HepG2 (cell line): ENCODE measurements at regions not wholly inside any gene's neighbourhood (a gene's known extent, or its start where the extent isn't known, plus 50 kb on each side); places are given as distances from the start of the nearest gene placed in this dataset.

ENCODE experiments used
- ATAC-seq: fragments of 200-7000 bp; cut with Tn5 transposase; 3 replicates; pipeline ENCODE4 v1.9.1; 2020; ENCODE audit warnings: mild to moderate bottlenecking, moderate library complexity
- BruUV-seq: library from RNA; stranded (reverse); fragments of 400-500 nt; replicated peaks from 2 replicates; lab custom pipeline; 2021; lab: Mats Ljungman, UMichigan
- CTCF ChIA-PET: fragments of 300-600 bp; formaldehyde crosslinking; extraction: SDS; loops from one replicate; lab custom pipeline; 2021; ENCODE audit warnings: low total read pairs, inconsistent platforms, low intra/inter-chr PET ratio; lab: Yijun Ruan, JAX
- POLR2A ChIA-PET: fragments of 350-600 bp; sonication (Branson Sonifier 250); formaldehyde crosslinking; loops from one replicate; lab custom pipeline; 2020; ENCODE audit warnings: antibody characterized with exemption, inconsistent platforms; lab: Yijun Ruan, JAX
- DNase-seq: peaks from one replicate; pipeline ENCODE4 v3.0.0-alpha.2; 2015; ENCODE audit warnings: low spot score
- FAIRE-seq: peaks from 3 replicates; lab custom pipeline; 2011; peaks lifted over from hg19 to GRCh38; lab: Jason Lieb, UNC
- H2AFZ ChIP-seq: one replicate; pipeline ENCODE4 v1.6.1; 2011; ENCODE audit warnings: low read length, inconsistent platforms
- H3K27ac ChIP-seq: fragments of 300-600 bp; 3 replicates; pipeline ENCODE4 v1.8.0; 2011; ENCODE audit warnings: mixed run types, mild to moderate bottlenecking, mixed read lengths, low read length, inconsistent platforms; ENCODE audit not compliant: insufficient read depth; ENCODE audit errors: extremely low read length
- H3K27me3 ChIP-seq, 2 experiments: fragments of 200-600 bp in 1 of 2; 2 replicates in 1 of 2; 3 replicates in 1 of 2; pipeline versions ENCODE4 v1.6.0 to v1.8.0; 2011; ENCODE audit warnings: low read length in 2 of 2, mild to moderate bottlenecking in 2 of 2, moderate library complexity in 2 of 2, inconsistent platforms in 1 of 2; ENCODE audit not compliant: insufficient read depth in 2 of 2, control insufficient read depth in 1 of 2
- H3K36me3 ChIP-seq, 2 experiments: fragments of 200-600 bp in 1 of 2; replicated peaks in 1 of 2; 2 replicates in 1 of 2; 3 replicates in 1 of 2; pipeline versions ENCODE4 v1.5.1 to v1.8.0; 2011; ENCODE audit warnings: low read length in 2 of 2, inconsistent platforms in 1 of 2; ENCODE audit not compliant: insufficient read depth in 2 of 2, control insufficient read depth in 1 of 2
- H3K4me1 ChIP-seq: 2 replicates; pipeline ENCODE4 v1.5.1; 2012; ENCODE audit warnings: low read length, inconsistent platforms; ENCODE audit not compliant: insufficient read depth
- H3K4me2 ChIP-seq: 2 replicates; pipeline ENCODE4 v1.6.0; 2011; ENCODE audit warnings: low read depth, low read length, inconsistent platforms
- H3K4me3 ChIP-seq, 3 experiments: fragments of 200-600 bp in 1 of 3; sonication (generic), shearing (Covaris generic) in 1 of 3; replicated peaks in 1 of 3; 2 replicates each; pipeline ENCODE4 v1.5.1; 2011 to 2016; ENCODE audit warnings: low read length in 3 of 3, inconsistent platforms in 2 of 3, low read depth in 2 of 3, mild to moderate bottlenecking in 2 of 3, control low read depth in 1 of 3, mixed read lengths in 1 of 3; ENCODE audit not compliant: insufficient read depth in 1 of 3
- H3K79me2 ChIP-seq: one replicate; pipeline ENCODE4 v1.6.1; 2011; ENCODE audit warnings: low read length, inconsistent platforms; ENCODE audit not compliant: insufficient read depth
- H3K9ac ChIP-seq: 2 replicates; pipeline ENCODE4 v1.6.0; 2011; ENCODE audit warnings: mild to moderate bottlenecking, low read depth, low read length, inconsistent platforms; ENCODE audit not compliant: insufficient read depth
- H3K9me3 ChIP-seq: 2 replicates; pipeline ENCODE4 v1.5.1; 2012; ENCODE audit warnings: mild to moderate bottlenecking, low read length
- H4K20me1 ChIP-seq: 2 replicates; pipeline ENCODE4 v1.6.0; 2011; ENCODE audit warnings: inconsistent platforms, mild to moderate bottlenecking, low read length, moderate library complexity; ENCODE audit not compliant: insufficient read depth
- CEBPB ChIP-seq: IDR thresholded peaks from 2 replicates; pipeline ENCODE4 v1.6.1; 2011; ENCODE audit warnings: low read depth, low read length, improper control_type of control experiment, borderline replicate concordance
- DPF2 ChIP-seq: sonication (generic); formaldehyde crosslinking; IDR thresholded peaks from 2 replicates; pipeline ENCODE4 v1.4.0; 2020; ENCODE audit warnings: mild to moderate bottlenecking, low read depth, missing genetic modification reagents, borderline replicate concordance
- HIC2 ChIP-seq: sonication (generic); formaldehyde crosslinking; IDR thresholded peaks from 2 replicates; pipeline ENCODE4 v1.9.0; 2022; ENCODE audit warnings: low read depth, missing genetic modification reagents
- MNT ChIP-seq: fragments of 450-650 bp; IDR thresholded peaks from 2 replicates; pipeline ENCODE4 v1.6.1; 2016
- RBAK ChIP-seq: sonication (generic); formaldehyde crosslinking; IDR thresholded peaks from 2 replicates; pipeline ENCODE4 v1.5.1; 2020; ENCODE audit warnings: mild to moderate bottlenecking, missing genetic modification reagents
- RFX3 ChIP-seq: IDR thresholded peaks from 2 replicates; pipeline ENCODE4 v1.6.1; 2016; ENCODE audit warnings: missing biosample characterization, missing genetic modification reagents
- ZNF577 ChIP-seq: sonication (generic); formaldehyde crosslinking; IDR thresholded peaks from 2 replicates; pipeline ENCODE4 v1.4.0; 2020; ENCODE audit warnings: mild to moderate bottlenecking, low read depth, missing genetic modification reagents, borderline replicate concordance
- WGBS: methylation state at CpG from one replicate; pipeline ENCODE4 v1.1.6; 2017; ENCODE audit warnings: low lambda C conversion rate; 5-methylcytosine and 5-hydroxymethylcytosine counted together
- in situ Hi-C: cut with HindIII; loops from 2 replicates; pipeline ENCODE4 v1.10.0; 2017; ENCODE audit warnings: low pct_unique_long_range_greater_than_20kb; ENCODE audit not compliant: extremely low pct_ligation_motif_present
- intact Hi-C: fragments of 100-400 bp; cut with micrococcal nuclease; formaldehyde crosslinking; loops from one replicate; pipeline ENCODE4 v1.10.0; 2022; ENCODE audit not compliant: unreplicated experiment

GRCh38 chr10:92747600-92747999 is 57.8 kb downstream of the HHEX start (continued):
- TF ChIP-seq HIC2, result 0 out of 2 replicates have a peak, but pooled peaks have one; percentile 39
- TF ChIP-seq ZNF577 (CRISPR knock-in tag), result no peak
- TF ChIP-seq RBAK, result peak; percentile 99
- TF ChIP-seq RFX3, result peak; percentile 82

- H2AFZ ChIP-seq, result no peak overlapping the region
- intact Hi-C loops (no loop called here), in situ Hi-C loops (no loop called here)
- H3K27ac ChIP-seq, result no peak overlapping the region
- peaks cover 2 to 15% of the 10 kb centered on the region in 2 experiments; a peak in 3 of 5 replicates for H3K27me3 ChIP-seq
- no peak for TF ChIP-seq MNT
- no peak for TF ChIP-seq DPF2 (CRISPR knock-in tag)
- peak; percentile 15; the same call in 1 of the 2 replicates for TF ChIP-seq CEBPB
- ChIA-PET POLR2A (no interaction called here), CTCF (no interaction called here)
- ATAC-seq (no peak), DNase-seq (no peak), FAIRE-seq (no peak)
- no peaks in the 10 kb centered on the region for H3K36me3 ChIP-seq
- no TSS peak for BruUV-seq
- no peaks in the 10 kb centered on the region for H3K9me3 ChIP-seq
- no peak overlapping the region for H3K4me2 ChIP-seq
- H3K79me2 ChIP-seq, result no peaks in the 10 kb centered on the region
- H3K4me1 ChIP-seq, result peaks cover 38% of the 10 kb centered on the region
- no peak overlapping the region for H3K4me3 ChIP-seq
- 58% methylated on average over 9 of the region's 9 CpGs for WGBS
- H4K20me1 ChIP-seq, result no peaks in the 10 kb centered on the region
- no peak overlapping the region for H3K9ac ChIP-seq
Observed at GRCh38 chr10:92750791-92751533, 61.2 kb downstream of the HHEX start.
